ENCODE measurements at regions not wholly inside any gene's neighbourhood (a gene's known extent, or its start where the extent isn't known, plus 50 kb on each side); places are given as distances from the start of the nearest gene placed in this dataset.
A peak's percentile ranks its signal among the peaks of the same experiment; 100 is the strongest.

DNA sequence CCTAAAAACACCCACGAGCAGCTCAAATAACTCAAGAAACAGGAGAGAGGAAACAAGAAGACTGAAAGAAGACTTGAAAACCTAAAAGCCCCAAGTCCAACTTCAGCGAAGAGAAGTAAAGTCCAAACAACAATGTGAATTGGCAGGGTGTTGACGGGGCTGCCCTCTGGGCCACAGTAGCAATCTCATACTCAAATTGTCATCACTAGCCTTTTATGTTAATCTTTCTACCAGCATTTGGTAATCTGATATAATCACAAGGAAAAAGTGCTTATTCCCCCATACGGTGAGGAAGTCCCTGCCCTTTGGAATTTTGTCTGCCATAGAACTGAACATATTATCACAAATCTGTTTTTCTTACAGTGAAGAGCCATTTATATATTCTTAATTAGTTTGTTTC is 51.5 kb upstream of the IFNE start:
- Histone ChIP-seq H3K4me3 (ENCODE audit: low read length) (no peak overlapping the region), H3K36me3 (ENCODE audit: low read depth, low read length) (peaks cover 76% of the 10 kb centered on the region), H3K4me2 (ENCODE audit: low read length) (no peak overlapping the region), H3K27me3 (ENCODE audit: low read length) (no peaks in the 10 kb centered on the region), H4K20me1 (ENCODE audit: low read length) (peaks cover 48% of the 10 kb centered on the region), H3K9me2 (replicated peaks; ENCODE audit: low read length) (no peaks in the 10 kb centered on the region), H3K4me1 (ENCODE audit: insufficient read depth, low read length) (no peaks in the 10 kb centered on the region), H3F3A (ENCODE audit: low read length, unreplicated experiment) (no peaks in the 10 kb centered on the region), H2AFZ (ENCODE audit: low read length) (no peak overlapping the region), H3K9ac (ENCODE audit: low read length) (no peak overlapping the region), H3K27ac (ENCODE audit: low read length) (no peak overlapping the region), H3K9me3 (ENCODE audit: low read length) (no peaks in the 10 kb centered on the region), H3K79me2 (ENCODE audit: low read length) (peaks cover 82% of the 10 kb centered on the region)
- no TSS peak for BruUV-seq (replicated peaks)
- ATAC-seq (no peak), DNase-seq (no peak)
- POLR2A ChIA-PET (ENCODE audit: unreplicated experiment) = no interaction called here
- intact Hi-C loops (cut with micrococcal nuclease) = no loop called here
- CTCF ChIA-PET = interaction anchor here (0.7 kb wide), 1 partner anchor 350 kb away, joined by 3 read pairs; no protein-coding TSS in a partner anchor
- TF ChIP-seq EZH2 (IDR thresholded peaks at IDR 0.05; ENCODE audit: low read length, unreplicated experiment) (no peak), EZH2phosphoT487 (IDR thresholded peaks at IDR 0.05; ENCODE audit: borderline replicate concordance, low read length) (no peak)

DNA sequence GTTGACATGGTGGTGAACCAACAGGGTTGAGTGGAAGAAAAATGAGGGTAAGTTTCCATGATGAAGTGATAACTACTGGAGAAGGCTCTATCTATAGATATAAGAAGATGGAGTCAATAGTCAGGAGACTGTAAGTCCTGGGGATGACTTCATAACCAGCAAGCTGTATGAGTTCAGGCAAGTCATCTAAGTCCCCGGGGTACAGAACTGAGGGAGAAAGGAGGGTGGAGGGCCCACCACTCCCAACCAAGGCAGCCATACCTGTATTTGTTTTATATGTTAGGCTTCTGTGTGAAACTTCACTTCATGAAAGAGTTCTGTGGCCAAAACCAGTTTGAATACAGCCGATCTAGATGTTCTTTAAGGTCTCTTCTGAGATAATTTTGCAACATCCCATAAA is 53.3 kb upstream of the IFNE start:
- CTCF ChIA-PET = no interaction called here
- POLR2A ChIA-PET (ENCODE audit: unreplicated experiment) = no interaction called here
- Histone ChIP-seq H3K4me1 (ENCODE audit: insufficient read depth, low read length) (no peaks in the 10 kb centered on the region), H3F3A (ENCODE audit: low read length, unreplicated experiment) (no peaks in the 10 kb centered on the region), H3K4me3 (ENCODE audit: low read length) (no peak overlapping the region), H3K9ac (ENCODE audit: low read length) (no peak overlapping the region), H3K4me2 (ENCODE audit: low read length) (no peak overlapping the region), H2AFZ (ENCODE audit: low read length) (no peak overlapping the region), H3K36me3 (ENCODE audit: low read depth, low read length) (peaks cover 58% of the 10 kb centered on the region), H3K9me2 (replicated peaks; ENCODE audit: low read length) (no peaks in the 10 kb centered on the region), H3K27me3 (ENCODE audit: low read length) (no peaks in the 10 kb centered on the region), H3K27ac (ENCODE audit: low read length) (no peak overlapping the region), H3K9me3 (ENCODE audit: low read length) (no peaks in the 10 kb centered on the region), H4K20me1 (ENCODE audit: low read length) (peaks cover 48% of the 10 kb centered on the region), H3K79me2 (ENCODE audit: low read length) (peaks cover 64% of the 10 kb centered on the region)
- intact Hi-C loops (cut with micrococcal nuclease) = no loop called here
- no peak for TF ChIP-seq EZH2phosphoT487 (IDR thresholded peaks at IDR 0.05; ENCODE audit: borderline replicate concordance, low read length)
- no peak for TF ChIP-seq EZH2 (IDR thresholded peaks at IDR 0.05; ENCODE audit: low read length, unreplicated experiment)
- TF ChIP-seq, protein P1, sequence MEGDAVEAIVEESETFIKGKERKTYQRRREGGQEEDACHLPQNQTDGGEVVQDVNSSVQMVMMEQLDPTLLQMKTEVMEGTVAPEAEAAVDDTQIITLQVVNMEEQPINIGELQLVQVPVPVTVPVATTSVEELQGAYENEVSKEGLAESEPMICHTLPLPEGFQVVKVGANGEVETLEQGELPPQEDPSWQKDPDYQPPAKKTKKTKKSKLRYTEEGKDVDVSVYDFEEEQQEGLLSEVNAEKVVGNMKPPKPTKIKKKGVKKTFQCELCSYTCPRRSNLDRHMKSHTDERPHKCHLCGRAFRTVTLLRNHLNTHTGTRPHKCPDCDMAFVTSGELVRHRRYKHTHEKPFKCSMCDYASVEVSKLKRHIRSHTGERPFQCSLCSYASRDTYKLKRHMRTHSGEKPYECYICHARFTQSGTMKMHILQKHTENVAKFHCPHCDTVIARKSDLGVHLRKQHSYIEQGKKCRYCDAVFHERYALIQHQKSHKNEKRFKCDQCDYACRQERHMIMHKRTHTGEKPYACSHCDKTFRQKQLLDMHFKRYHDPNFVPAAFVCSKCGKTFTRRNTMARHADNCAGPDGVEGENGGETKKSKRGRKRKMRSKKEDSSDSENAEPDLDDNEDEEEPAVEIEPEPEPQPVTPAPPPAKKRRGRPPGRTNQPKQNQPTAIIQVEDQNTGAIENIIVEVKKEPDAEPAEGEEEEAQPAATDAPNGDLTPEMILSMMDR (conservative IDR thresholded peaks at IDR 0.05; ENCODE audit: low read depth, low read length) = no peak
- BruUV-seq (replicated peaks) = no TSS peak
- no peak for ATAC-seq
- DNase-seq = no peak

DNA sequence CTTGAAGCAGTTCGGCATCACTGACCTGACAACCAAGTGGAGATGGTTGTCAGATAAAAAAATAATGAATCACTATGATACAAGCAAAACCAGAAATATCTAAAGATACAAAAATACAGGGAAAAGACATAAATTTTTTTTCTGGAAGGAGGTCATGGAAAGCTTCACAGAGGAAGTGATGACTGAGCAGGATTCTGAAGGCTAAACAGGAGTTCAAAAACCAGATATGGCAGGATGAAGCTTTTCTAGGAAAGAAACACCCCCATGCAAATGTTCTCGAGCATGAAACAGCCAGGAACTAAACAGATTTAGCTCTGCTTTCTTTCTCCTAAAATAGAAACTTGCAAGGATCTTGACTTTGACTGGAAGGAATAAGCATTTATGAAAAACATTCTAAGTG is 60.7 kb upstream of the IFNE start:
- intact Hi-C loops (cut with micrococcal nuclease) = no loop called here
- no peak for DNase-seq
- H3K36me3 ChIP-seq (ENCODE audit: low read depth, low read length) = peaks cover 39% of the 10 kb centered on the region
- BruUV-seq (replicated peaks) = no TSS peak
- H3K4me2 ChIP-seq (ENCODE audit: low read length) = no peak overlapping the region
- peaks cover 6% of the 10 kb centered on the region for H3F3A ChIP-seq (ENCODE audit: low read length, unreplicated experiment)
- no peak overlapping the region for H3K4me3 ChIP-seq (ENCODE audit: low read length)
- H3K27ac ChIP-seq (ENCODE audit: low read length) = peak overlapping the region; percentile 8; the same call in 1 of the 2 replicates
- ATAC-seq = no peak
- no peak overlapping the region for H3K9ac ChIP-seq (ENCODE audit: low read length)
- ChIA-PET POLR2A (ENCODE audit: unreplicated experiment) (no interaction called here), CTCF (no interaction called here)
- peaks cover 62% of the 10 kb centered on the region for H3K79me2 ChIP-seq (ENCODE audit: low read length)
- TF ChIP-seq EZH2 (IDR thresholded peaks at IDR 0.05; ENCODE audit: low read length, unreplicated experiment) (no peak), EZH2phosphoT487 (IDR thresholded peaks at IDR 0.05; ENCODE audit: borderline replicate concordance, low read length) (no peak)
- TF ChIP-seq, protein P1 (conservative IDR thresholded peaks at IDR 0.05; ENCODE audit: low read depth, low read length) = no peak
- H3K9me2 ChIP-seq (replicated peaks; ENCODE audit: low read length) = no peaks in the 10 kb centered on the region
- H3K4me1 ChIP-seq (ENCODE audit: insufficient read depth, low read length) = peaks cover 12% of the 10 kb centered on the region
- peaks cover 31% of the 10 kb centered on the region for H4K20me1 ChIP-seq (ENCODE audit: low read length)
- H3K27me3 ChIP-seq (ENCODE audit: low read length) = no peaks in the 10 kb centered on the region
- H3K9me3 ChIP-seq (ENCODE audit: low read length) = no peaks in the 10 kb centered on the region
- no peak overlapping the region for H2AFZ ChIP-seq (ENCODE audit: low read length)

Data from PC-3 (cell line).